Liver (tissue), 3 donors: ENCODE measurements at regions not wholly inside any gene's neighbourhood (a gene's known extent, or its start where the extent isn't known, plus 50 kb on each side); places are given as distances from the start of the nearest gene placed in this dataset.

Source experiments
- ATF3 ChIP-seq: IDR thresholded peaks from 2 replicates; pipeline ENCODE4 v1.6.1; 2016; ENCODE audit warnings: antibody characterized with exemption
- CTCF ChIP-seq: fragments of 150-350 bp; IDR thresholded peaks from 2 replicates; pipeline ENCODE4 v1.5.1; 2017; ENCODE audit warnings: improper control_type of control experiment, low read depth, low read length; ENCODE audit not compliant: missing input control
- FOXA1 ChIP-seq: IDR thresholded peaks from 2 replicates; pipeline ENCODE4 v1.6.1; 2016; ENCODE audit warnings: antibody characterized with exemption
- FOXA2 ChIP-seq: IDR thresholded peaks from 2 replicates; pipeline ENCODE4 v1.6.1; 2016; ENCODE audit warnings: antibody characterized with exemption
- GABPA ChIP-seq, 2 donors: IDR thresholded peaks in 1 of 2; conservative IDR thresholded peaks in 1 of 2; 2 replicates each; pipeline ENCODE4 v1.6.1; 2016; ENCODE audit warnings: antibody characterized with exemption in 2 of 2, mild to moderate bottlenecking in 1 of 2, moderate library complexity in 1 of 2
- HNF4A ChIP-seq, 2 donors: conservative IDR thresholded peaks; 2 replicates each; pipeline ENCODE4 v1.6.1; 2016; ENCODE audit warnings: antibody characterized with exemption in 2 of 2, mild to moderate bottlenecking in 2 of 2
- JUND ChIP-seq, 2 donors: IDR thresholded peaks; 2 replicates each; pipeline ENCODE4 v1.6.1; 2016; ENCODE audit warnings: antibody characterized with exemption in 2 of 2
- MAX ChIP-seq: IDR thresholded peaks from 2 replicates; pipeline ENCODE4 v1.6.1; 2016; ENCODE audit warnings: antibody characterized with exemption
- RAD21 ChIP-seq, 2 donors: IDR thresholded peaks; 2 replicates each; pipeline ENCODE4 v1.6.1; 2016; ENCODE audit warnings: antibody characterized with exemption in 2 of 2, mild to moderate bottlenecking in 2 of 2
- SP1 ChIP-seq: IDR thresholded peaks from 2 replicates; pipeline ENCODE4 v1.6.1; 2018; ENCODE audit warnings: antibody characterized with exemption, mild to moderate bottlenecking
- TAF1 ChIP-seq: conservative IDR thresholded peaks from 2 replicates; pipeline ENCODE4 v1.6.1; 2016; ENCODE audit warnings: antibody characterized with exemption, mild to moderate bottlenecking
- ZBTB33 ChIP-seq: IDR thresholded peaks from 2 replicates; pipeline ENCODE4 v1.6.1; 2016; ENCODE audit warnings: antibody characterized with exemption
- donor health status: healthy.
- donor health status: healthy.

GRCh38 chr2:122236925-122237324 is 481.5 kb downstream of the TSN start:
- TF ChIP-seq CTCF (no peak), RAD21 (IDR thresholded peaks at IDR 0.05) (no peak), HNF4A (conservative IDR thresholded peaks at IDR 0.05) (no peak), FOXA1 (no peak), ATF3 (peak; percentile 0), SP1 (no peak), TAF1 (no peak), GABPA (IDR thresholded peaks at IDR 0.05 in 1 of 2, conservative IDR thresholded peaks at IDR 0.05 in 1 of 2) (no peak), ZBTB33 (no peak), MAX (no peak), JUND (IDR thresholded peaks at IDR 0.05) (no peak), FOXA2 (no peak)
